ENCODE measurements at regions not wholly inside any gene's neighbourhood (a gene's known extent, or its start where the extent isn't known, plus 50 kb on each side); places are given as distances from the start of the nearest gene placed in this dataset.

- no peak for TF ChIP-seq CTCF (IDR thresholded peaks at IDR 0.05; ENCODE audit: low read length, missing control alignments)
- no peak for DNase-seq (ENCODE audit: low read depth)
- H3K4me3 ChIP-seq (replicated peaks; ENCODE audit: low read depth, low read length), result no peak overlapping the region
Measured at GRCh38 chr5:1669276-1670155, 130.1 kb downstream of the MRPL36 start.

- no peak for DNase-seq (ENCODE audit: low read depth)
- H3K4me3 ChIP-seq (replicated peaks; ENCODE audit: low read depth, low read length), result no peak overlapping the region
- TF ChIP-seq CTCF (IDR thresholded peaks at IDR 0.05; ENCODE audit: low read length, missing control alignments), result no peak
Measured at GRCh38 chr5:1668141-1668721, 131.4 kb downstream of the MRPL36 start.

- no peak overlapping the region for H3K4me3 ChIP-seq (replicated peaks; ENCODE audit: low read depth, low read length)
- DNase-seq (ENCODE audit: low read depth), result no peak
- no peak for TF ChIP-seq CTCF (IDR thresholded peaks at IDR 0.05; ENCODE audit: low read length, missing control alignments)
Measured at GRCh38 chr5:1667648-1668140, 131.9 kb downstream of the MRPL36 start.

GRCh38 chr5:1666812-1667588 is 132.6 kb downstream of the MRPL36 start:
- no peak overlapping the region for H3K4me3 ChIP-seq (replicated peaks; ENCODE audit: low read depth, low read length)
- TF ChIP-seq CTCF (IDR thresholded peaks at IDR 0.05; ENCODE audit: low read length, missing control alignments), result peak; percentile 13
- DNase-seq (ENCODE audit: low read depth), result peak; percentile 6

- no peak for DNase-seq (ENCODE audit: low read depth)
- H3K4me3 ChIP-seq (replicated peaks; ENCODE audit: low read depth, low read length), result no peak overlapping the region
- TF ChIP-seq CTCF (IDR thresholded peaks at IDR 0.05; ENCODE audit: low read length, missing control alignments), result no peak
Measured at GRCh38 chr5:1666221-1666620, 133.4 kb downstream of the MRPL36 start.

- TF ChIP-seq CTCF (IDR thresholded peaks at IDR 0.05; ENCODE audit: low read length, missing control alignments), result no peak
- H3K4me3 ChIP-seq (replicated peaks; ENCODE audit: low read depth, low read length), result no peak overlapping the region
- DNase-seq (ENCODE audit: low read depth), result no peak
Measured at GRCh38 chr5:1665803-1666202, 133.8 kb downstream of the MRPL36 start.

Data from fibroblast of pulmonary artery (primary cell).